H1 (cell line): ENCODE measurements at regions not wholly inside any gene's neighbourhood (a gene's known extent, or its start where the extent isn't known, plus 50 kb on each side); places are given as distances from the start of the nearest gene placed in this dataset.

Experiments
- CTCF ChIA-PET: fragments of 300-600 bp; sonication (Branson Sonifier 250); formaldehyde crosslinking; loops from one replicate; lab custom pipeline; 2021; ENCODE audit not compliant: partially characterized antibody; lab: Charles Lee
- POLR2A ChIA-PET: fragments of 300-600 bp; sonication (Branson Sonifier 250); formaldehyde crosslinking; loops from one replicate; lab custom pipeline; 2021; ENCODE audit warnings: inconsistent platforms; ENCODE audit not compliant: partially characterized antibody; lab: Charles Lee
- DNase-seq, 2 experiments: peaks; one replicate each; pipeline versions ENCODE4 v3.0.0 to v3.0.0-alpha.2; 2010 to 2022; ENCODE audit warnings: low spot score in 2 of 2, low read depth in 1 of 2, mixed read lengths in 1 of 2
- FAIRE-seq: peaks from 2 replicates; lab custom pipeline; 2011; peaks lifted over from hg19 to GRCh38; lab: Jason Lieb, UNC
- H2AFZ ChIP-seq: 2 replicates; pipeline ENCODE4 v1.8.1; 2012; ENCODE audit warnings: low read length, inconsistent platforms
- H2AK5ac ChIP-seq: 2 replicates; pipeline ENCODE4 v1.6.1; 2013; ENCODE audit warnings: low read depth, low read length
- H2BK120ac ChIP-seq: replicated peaks from 2 replicates; pipeline ENCODE3; 2013; ENCODE audit warnings: low read depth, low read length, inconsistent platforms
- H2BK12ac ChIP-seq: 2 replicates; pipeline ENCODE4 v1.6.1; 2013; ENCODE audit warnings: low read depth, low read length
- H2BK15ac ChIP-seq: 2 replicates; pipeline ENCODE4 v1.6.1; 2013; ENCODE audit warnings: low read length
- H2BK20ac ChIP-seq: 2 replicates; pipeline ENCODE4 v1.6.1; 2013; ENCODE audit warnings: low read length
- H2BK5ac ChIP-seq: 2 replicates; pipeline ENCODE4 v1.6.1; 2013; ENCODE audit warnings: low read depth, low read length
- H3K14ac ChIP-seq: 2 replicates; pipeline ENCODE4 v1.6.1; 2013; ENCODE audit warnings: inconsistent platforms; ENCODE audit not compliant: insufficient read length
- H3K18ac ChIP-seq: 2 replicates; pipeline ENCODE4 v1.6.1; 2013; ENCODE audit warnings: low read length; ENCODE audit errors: extremely low read depth
- H3K23ac ChIP-seq: 2 replicates; pipeline ENCODE4 v1.6.1; 2013; ENCODE audit warnings: inconsistent platforms; ENCODE audit not compliant: insufficient read length
- H3K23me2 ChIP-seq: 2 replicates; pipeline ENCODE4 v1.6.1; 2013; ENCODE audit warnings: low read depth, low read length
- H3K27ac ChIP-seq: 2 replicates; pipeline ENCODE4 v1.6.1; 2011; ENCODE audit warnings: low read depth, low read length, inconsistent platforms
- H3K27me3 ChIP-seq, 4 experiments: replicated peaks in 1 of 4; 1 replicate in 1 of 4; 2 replicates in 3 of 4; pipeline versions ENCODE4 v1.6.1 to v1.8.1; 2011 to 2013; ENCODE audit warnings: low read length in 3 of 4, mild to moderate bottlenecking in 3 of 4, inconsistent platforms in 2 of 4, mixed read lengths in 2 of 4, moderate library complexity in 1 of 4; ENCODE audit not compliant: control insufficient read depth in 3 of 4, insufficient read depth in 3 of 4; ENCODE audit errors: extremely low read depth in 1 of 4
- H3K36me3 ChIP-seq, 4 experiments: 2 replicates each; pipeline versions ENCODE4 v1.6.1 to v1.8.1; 2011 to 2013; ENCODE audit warnings: mild to moderate bottlenecking in 4 of 4, low read length in 3 of 4, moderate library complexity in 2 of 4, control low read depth in 1 of 4, inconsistent platforms in 1 of 4; ENCODE audit not compliant: insufficient read depth in 4 of 4, control insufficient read depth in 2 of 4
- H3K4ac ChIP-seq: replicated peaks from 2 replicates; pipeline ENCODE3; 2013; ENCODE audit warnings: low read length, low read depth, mixed read lengths, inconsistent platforms; ENCODE audit not compliant: insufficient read length
- H3K4me1 ChIP-seq, 4 experiments: replicated peaks in 1 of 4; 1 replicate in 1 of 4; 2 replicates in 3 of 4; pipeline versions ENCODE4 v1.6.1 to v1.8.1; 2011 to 2013; ENCODE audit warnings: low read length in 3 of 4, inconsistent platforms in 2 of 4, mixed read lengths in 1 of 4; ENCODE audit not compliant: insufficient read depth in 4 of 4, control insufficient read depth in 3 of 4
- H3K4me2 ChIP-seq, 2 experiments: 2 replicates each; pipeline versions ENCODE4 v1.6.1 to v1.8.1; 2011 to 2013; ENCODE audit warnings: low read depth in 2 of 2, low read length in 2 of 2, control low read depth in 1 of 2, inconsistent platforms in 1 of 2, mild to moderate bottlenecking in 1 of 2; ENCODE audit not compliant: insufficient read depth in 1 of 2
- H3K4me3 ChIP-seq, 4 experiments: fragments of 200-600, 300-600 bp in 1 of 4; sonication (generic), shearing (Covaris generic), sonication (Bioruptor Twin) in 1 of 4; 2 replicates each; pipeline versions ENCODE4 v1.5.1 to v1.8.1; 2011 to 2016; ENCODE audit warnings: low read length in 4 of 4, low read depth in 3 of 4, control low read depth in 2 of 4, inconsistent platforms in 2 of 4, mild to moderate bottlenecking in 2 of 4, mixed read lengths in 1 of 4, moderate library complexity in 1 of 4; ENCODE audit not compliant: insufficient read depth in 2 of 4; ENCODE audit errors: extremely low read depth in 1 of 4
- H3K56ac ChIP-seq: replicated peaks from 2 replicates; pipeline ENCODE3; 2013; ENCODE audit warnings: low read depth, mild to moderate bottlenecking, mixed read lengths, low read length, inconsistent platforms; ENCODE audit not compliant: insufficient read length
- H3K79me1 ChIP-seq: 2 replicates; pipeline ENCODE4 v1.6.1; 2013; ENCODE audit warnings: low read depth, low read length, control low read depth
- H3K79me2 ChIP-seq, 2 experiments: 2 replicates each; pipeline versions ENCODE4 v1.6.1 to v1.8.1; 2012 to 2013; ENCODE audit warnings: low read length in 2 of 2, mild to moderate bottlenecking in 2 of 2, inconsistent platforms in 1 of 2; ENCODE audit not compliant: insufficient read depth in 2 of 2, control insufficient read depth in 1 of 2
- H3K9ac ChIP-seq, 4 experiments: replicated peaks in 1 of 4; 1 replicate in 1 of 4; 2 replicates in 3 of 4; pipeline versions ENCODE4 v1.6.1 to v1.8.1; 2011 to 2013; ENCODE audit warnings: low read depth in 3 of 4, low read length in 3 of 4, control low read depth in 2 of 4, mild to moderate bottlenecking in 2 of 4, moderate library complexity in 2 of 4, inconsistent platforms in 1 of 4; ENCODE audit errors: extremely low read depth in 1 of 4
- H3K9me3 ChIP-seq, 2 experiments: 2 replicates each; pipeline versions ENCODE4 v1.6.1 to v1.8.1; 2012 to 2013; ENCODE audit warnings: mild to moderate bottlenecking in 2 of 2, moderate library complexity in 2 of 2, control low read depth in 1 of 2, inconsistent platforms in 1 of 2, low read depth in 1 of 2, low read length in 1 of 2, mixed read lengths in 1 of 2; ENCODE audit not compliant: insufficient read depth in 2 of 2
- H4K20me1 ChIP-seq, 2 experiments: replicated peaks in 1 of 2; 2 replicates each; pipeline versions ENCODE3 to v1.8.1; 2011 to 2013; ENCODE audit warnings: inconsistent platforms in 2 of 2, low read length in 2 of 2, mild to moderate bottlenecking in 1 of 2; ENCODE audit not compliant: insufficient read depth in 2 of 2, control insufficient read depth in 1 of 2
- H4K5ac ChIP-seq: 2 replicates; pipeline ENCODE4 v1.6.1; 2013; ENCODE audit warnings: low read length, low read depth, mixed read lengths, inconsistent platforms; ENCODE audit not compliant: insufficient read length
- H4K8ac ChIP-seq: 2 replicates; pipeline ENCODE4 v1.8.0; 2013; ENCODE audit warnings: mild to moderate bottlenecking, moderate library complexity, low read length, inconsistent platforms; ENCODE audit not compliant: insufficient read depth; ENCODE audit errors: extremely low read depth
- H4K91ac ChIP-seq: replicated peaks from 2 replicates; pipeline ENCODE3; 2013; ENCODE audit warnings: low read length, mixed read lengths, inconsistent platforms; ENCODE audit not compliant: insufficient read length
- ATF2 ChIP-seq: IDR thresholded peaks from 2 replicates; pipeline ENCODE4 v1.6.1; 2012; ENCODE audit warnings: low read length, inconsistent platforms
- BRCA1 ChIP-seq: IDR thresholded peaks from 2 replicates; pipeline ENCODE4 v1.6.1; 2012; ENCODE audit warnings: low read depth, low read length, improper control_type of control experiment
- CBX5 ChIP-seq: fragments of 300-800, 300-1000 bp; sonication (generic); IDR thresholded peaks from 2 replicates; pipeline ENCODE4 v1.7.1; 2016; ENCODE audit warnings: antibody characterized with exemption, low read length, low read depth
- CTCF ChIP-seq, 3 experiments: IDR thresholded peaks; 1 replicate in 2 of 3; 2 replicates in 1 of 3; pipeline versions ENCODE4 v1.5.1 to v1.6.1; 2011; ENCODE audit warnings: low read length in 3 of 3, mild to moderate bottlenecking in 3 of 3, inconsistent platforms in 2 of 3, low read depth in 1 of 3, moderate library complexity in 1 of 3; ENCODE audit not compliant: insufficient read depth in 1 of 3; ENCODE audit errors: control extremely low read depth in 1 of 3
- NRF1 ChIP-seq: IDR thresholded peaks from 2 replicates; pipeline ENCODE4 v1.6.1; 2011; ENCODE audit warnings: mild to moderate bottlenecking, low read depth, low read length, improper control_type of control experiment
- RBBP5 ChIP-seq: IDR thresholded peaks from 2 replicates; pipeline ENCODE4 v1.7.1; 2012; ENCODE audit warnings: low read depth, mild to moderate bottlenecking, inconsistent platforms, low read length, moderate library complexity, borderline replicate concordance
- RNF2 ChIP-seq: fragments of 200-900, 300-1000 bp; sonication (generic); IDR thresholded peaks from 2 replicates; pipeline ENCODE4 v1.7.1; 2016; ENCODE audit warnings: borderline replicate concordance, low read depth, mild to moderate bottlenecking, antibody characterized with exemption, low read length; ENCODE audit not compliant: poor library complexity, severe bottlenecking; ENCODE audit errors: missing control alignments
- SRF ChIP-seq: IDR thresholded peaks from 2 replicates; pipeline ENCODE4 v1.6.1; 2011; ENCODE audit warnings: mild to moderate bottlenecking, low read depth, low read length, moderate library complexity
- SUZ12 ChIP-seq: fragments of 200-600 bp; sonication (generic); IDR thresholded peaks from 2 replicates; pipeline ENCODE4 v1.6.1; 2012; ENCODE audit warnings: mild to moderate bottlenecking, inconsistent platforms, low read length, moderate library complexity, mixed read lengths
- WGBS, 2 experiments: shearing (Covaris generic) in 1 of 2; methylation state at CpG; one replicate each; pipeline versions ENCODE4 v1.1.6 to v1.1.7; 2013 to 2015; ENCODE audit warnings: low lambda C conversion rate in 2 of 2, mixed read lengths in 2 of 2, inconsistent platforms in 1 of 2, low coverage in 1 of 2, missing lambda C conversion rate in 1 of 2; ENCODE audit not compliant: insufficient replicate concordance in 2 of 2, insufficient coverage in 1 of 2, insufficient read length in 1 of 2; ENCODE audit errors: extremely low coverage in 1 of 2, missing lambda C conversion rate in 1 of 2; 5-methylcytosine and 5-hydroxymethylcytosine counted together

DNA sequence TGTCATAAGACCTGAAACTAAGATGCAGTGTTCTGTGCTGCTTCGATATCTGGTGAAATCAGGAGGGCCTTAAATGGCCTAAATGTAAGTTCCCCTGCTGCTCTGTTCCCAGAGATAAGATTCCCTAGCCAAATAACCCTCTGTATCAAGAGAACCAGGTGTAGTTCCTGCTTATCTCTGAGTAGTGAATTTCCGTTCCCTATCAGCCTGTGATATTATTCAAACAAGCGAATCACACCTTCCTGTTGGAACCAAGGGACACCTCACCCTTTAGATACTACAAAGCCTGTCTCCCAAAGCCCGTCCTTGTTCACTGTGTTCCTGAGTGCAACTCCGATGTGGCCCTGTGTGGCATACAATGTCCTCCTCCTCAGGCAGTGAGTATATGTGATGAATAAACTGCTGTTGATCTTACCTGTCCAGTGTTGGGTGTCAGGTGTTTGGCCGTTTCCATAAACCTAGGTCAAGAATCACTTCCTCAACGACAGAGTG lies 52.2 kb upstream of the COCH start:
- H3K4me1 ChIP-seq = no peaks in the 10 kb centered on the region
- no peak overlapping the region for H2BK12ac ChIP-seq
- H3K79me1 ChIP-seq = no peaks in the 10 kb centered on the region
- H3K23ac ChIP-seq = no peak overlapping the region
- no peak for FAIRE-seq
- H3K18ac ChIP-seq = no peak overlapping the region
- no peak overlapping the region for H4K8ac ChIP-seq
- no peaks in the 10 kb centered on the region for H4K20me1 ChIP-seq
- H3K56ac ChIP-seq = no peak overlapping the region
- no peak for DNase-seq
- POLR2A ChIA-PET = no interaction called here
- peak overlapping the region; percentile 74; the same call in 1 of the 2 replicates for H2AFZ ChIP-seq
- no peak overlapping the region for H2BK15ac ChIP-seq
- no peak overlapping the region for H3K4ac ChIP-seq
- WGBS, 2 experiments = 76% methylated on average over 7 of the region's 7 CpGs; no CpG with 5 or more reads in 1 of the 2 experiments
- H3K14ac ChIP-seq = no peak overlapping the region
- no peak overlapping the region for H3K27ac ChIP-seq
- CTCF ChIA-PET = no interaction called here
- H3K79me2 ChIP-seq = no peaks in the 10 kb centered on the region
- H3K27me3 ChIP-seq = no peaks in the 10 kb centered on the region
- H2BK120ac ChIP-seq = no peak overlapping the region
- H2BK5ac ChIP-seq = no peak overlapping the region
- no peak overlapping the region for H4K91ac ChIP-seq
- no peak overlapping the region for H3K4me2 ChIP-seq
- no peaks in the 10 kb centered on the region for H3K36me3 ChIP-seq
- no peaks in the 10 kb centered on the region for H3K23me2 ChIP-seq
- no peak overlapping the region for H3K4me3 ChIP-seq
- H2AK5ac ChIP-seq = no peak overlapping the region
- no peak overlapping the region for H4K5ac ChIP-seq
- H3K9ac ChIP-seq = no peak overlapping the region
- no peak overlapping the region for H2BK20ac ChIP-seq
- H3K9me3 ChIP-seq = peaks cover 4% of the 10 kb centered on the region in 2 experiments; a peak in 3 of 4 replicates
- no peak for TF ChIP-seq RNF2
- TF ChIP-seq NRF1 = no peak
- TF ChIP-seq RBBP5 = no peak
- no peak for TF ChIP-seq ATF2
- no peak for TF ChIP-seq CTCF (IDR thresholded peaks at IDR 0.05; ENCODE audit: control extremely low read depth in 1 of 3, insufficient read depth in 1 of 3, low read depth in 1 of 3, low read length in 3 of 3)
- TF ChIP-seq CBX5 = no peak
- no peak for TF ChIP-seq BRCA1
- no peak for TF ChIP-seq SRF
- no peak for TF ChIP-seq SUZ12
